C4-2B (cell line): ENCODE measurements at regions not wholly inside any gene's neighbourhood (a gene's known extent, or its start where the extent isn't known, plus 50 kb on each side); places are given as distances from the start of the nearest gene placed in this dataset.

Experiments
- H3K27ac ChIP-seq: fragments of 450-650 bp; 2 replicates; pipeline ENCODE4 v1.5.1; 2017
- CTCF ChIP-seq: fragments of 450-650 bp; conservative IDR thresholded peaks from 2 replicates; pipeline ENCODE4 v1.5.1; 2017; ENCODE audit warnings: mild to moderate bottlenecking
- ZFX ChIP-seq: fragments of 450-650 bp; IDR thresholded peaks from 2 replicates; pipeline ENCODE4 v1.6.1; 2017

GRCh38 chr9:107554636-107555035, 65.1 kb upstream of the KLF4 start:
- TF ChIP-seq ZFX (no peak), CTCF (no peak)
- no peak overlapping the region for H3K27ac ChIP-seq

- TF ChIP-seq CTCF: no peak
- no peak for TF ChIP-seq ZFX
- no peak overlapping the region for H3K27ac ChIP-seq
Observed at GRCh38 chr9:107548298-107549142, 59.0 kb upstream of the KLF4 start.

DNA sequence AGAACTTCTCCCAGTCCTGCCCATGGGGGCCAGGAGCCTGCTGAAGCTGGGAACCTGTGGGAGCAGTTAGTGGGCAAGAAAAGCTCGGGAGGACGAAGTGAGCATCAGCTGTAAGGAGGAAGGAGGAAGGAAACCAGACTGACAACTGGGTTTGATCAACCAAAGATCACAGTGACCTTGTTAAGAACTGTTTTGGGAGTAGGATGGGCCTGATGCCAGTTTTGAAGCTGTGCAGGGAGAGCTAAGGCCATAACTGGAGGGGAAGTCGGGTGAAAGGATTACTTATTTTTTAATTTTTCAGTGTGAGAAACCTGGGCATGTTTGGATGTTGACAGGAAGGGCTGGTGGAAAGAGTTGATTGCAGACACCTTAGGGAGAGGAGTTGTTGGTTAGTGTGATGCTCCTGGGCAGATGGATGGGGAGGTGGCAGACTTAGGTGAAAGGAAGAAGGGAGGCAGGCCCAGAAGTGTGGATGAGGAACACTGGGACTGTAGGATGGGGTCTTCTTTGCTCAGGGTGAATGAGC, 58.3 kb upstream of the KLF4 start:
- TF ChIP-seq ZFX: no peak
- TF ChIP-seq CTCF: no peak
- no peak overlapping the region for H3K27ac ChIP-seq

DNA sequence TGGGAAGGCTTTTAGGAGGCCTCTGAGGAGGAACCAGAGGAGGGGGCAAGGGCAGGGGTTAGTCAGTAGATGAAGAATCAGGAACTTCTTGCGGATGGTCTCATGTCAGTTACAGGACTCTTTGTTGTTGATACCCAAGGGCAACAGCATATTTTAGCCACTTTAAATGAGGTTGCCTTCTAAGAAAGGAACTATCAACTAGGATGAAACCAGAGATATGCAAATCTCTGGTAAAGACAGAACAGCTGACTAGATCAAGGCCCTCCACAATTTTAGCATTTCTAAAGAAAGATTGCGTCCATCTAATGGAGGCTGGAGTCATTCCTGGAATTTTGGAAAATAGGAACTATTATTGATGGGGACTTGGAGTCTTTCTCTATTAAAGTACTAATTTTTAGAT, 57.7 kb upstream of the KLF4 start:
- TF ChIP-seq CTCF (no peak), ZFX (no peak)
- no peak overlapping the region for H3K27ac ChIP-seq

DNA sequence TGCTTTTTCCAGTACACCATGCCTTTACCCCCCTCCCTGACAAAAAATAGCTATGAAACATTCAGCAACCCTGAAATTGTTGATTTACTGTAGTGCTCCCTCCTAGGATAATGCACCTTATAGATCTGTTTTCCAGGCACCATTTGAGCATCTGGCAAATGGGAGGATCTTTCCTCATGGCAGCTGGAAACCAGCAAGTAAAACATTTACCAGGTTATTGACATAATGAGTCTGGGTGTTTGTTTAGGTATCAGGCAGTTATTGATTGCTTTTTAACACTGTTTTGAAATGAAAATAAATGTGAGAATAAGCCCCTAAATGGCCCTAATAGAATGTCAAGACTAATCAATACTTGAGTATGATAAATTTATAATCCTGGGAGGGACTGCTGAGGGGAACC, 57.3 kb upstream of the KLF4 start:
- H3K27ac ChIP-seq: no peak overlapping the region
- TF ChIP-seq CTCF (no peak), ZFX (no peak)

GRCh38 chr9:107545036-107545435, 55.5 kb upstream of the KLF4 start:
- H3K27ac ChIP-seq: no peak overlapping the region
- no peak for TF ChIP-seq CTCF
- TF ChIP-seq ZFX: no peak

- no peak for TF ChIP-seq CTCF
- H3K27ac ChIP-seq: no peak overlapping the region
Observed at GRCh38 chr9:107542411-107543157, 53.0 kb upstream of the KLF4 start.
